SW 1271 (cell line): ENCODE measurements at regions not wholly inside any gene's neighbourhood (a gene's known extent, or its start where the extent isn't known, plus 50 kb on each side); places are given as distances from the start of the nearest gene placed in this dataset.

Experiments used
- DNase-seq, 2 experiments: peaks; one replicate each; lab custom pipeline; 2025; lab: John Stamatoyannopoulos, UW

DNA sequence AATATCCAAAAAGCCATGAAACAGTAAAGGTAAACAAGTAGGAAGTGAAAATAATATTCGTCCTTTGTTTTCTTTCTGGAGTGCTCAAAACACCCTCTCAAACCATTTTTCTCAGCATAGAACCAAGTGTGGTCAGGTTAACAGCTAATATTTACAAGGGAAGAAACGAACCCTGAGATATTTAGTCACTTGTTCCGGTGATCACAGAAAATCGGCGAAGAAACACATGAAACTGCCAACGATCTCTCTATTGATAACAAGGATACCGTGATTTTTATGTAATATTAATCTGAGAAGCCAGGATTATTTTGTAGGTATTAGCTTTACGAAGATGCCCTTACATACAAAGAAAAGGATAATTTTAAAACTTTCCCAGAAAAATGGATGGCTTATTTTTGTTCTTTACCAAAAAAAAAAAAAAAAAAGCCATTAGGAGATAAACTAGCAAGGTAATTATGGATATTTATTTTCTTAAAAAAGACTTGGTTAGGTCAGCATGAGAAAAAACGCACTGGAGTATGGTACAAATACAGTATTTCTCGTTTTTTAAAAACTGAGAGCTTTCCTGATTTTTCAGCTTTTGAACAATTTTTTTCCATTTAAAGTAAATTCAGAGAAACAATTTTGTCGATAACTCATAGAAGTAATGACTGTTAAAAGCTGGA is 107.3 kb upstream of the HNRNPU start:
- DNase-seq: no peak

DNA sequence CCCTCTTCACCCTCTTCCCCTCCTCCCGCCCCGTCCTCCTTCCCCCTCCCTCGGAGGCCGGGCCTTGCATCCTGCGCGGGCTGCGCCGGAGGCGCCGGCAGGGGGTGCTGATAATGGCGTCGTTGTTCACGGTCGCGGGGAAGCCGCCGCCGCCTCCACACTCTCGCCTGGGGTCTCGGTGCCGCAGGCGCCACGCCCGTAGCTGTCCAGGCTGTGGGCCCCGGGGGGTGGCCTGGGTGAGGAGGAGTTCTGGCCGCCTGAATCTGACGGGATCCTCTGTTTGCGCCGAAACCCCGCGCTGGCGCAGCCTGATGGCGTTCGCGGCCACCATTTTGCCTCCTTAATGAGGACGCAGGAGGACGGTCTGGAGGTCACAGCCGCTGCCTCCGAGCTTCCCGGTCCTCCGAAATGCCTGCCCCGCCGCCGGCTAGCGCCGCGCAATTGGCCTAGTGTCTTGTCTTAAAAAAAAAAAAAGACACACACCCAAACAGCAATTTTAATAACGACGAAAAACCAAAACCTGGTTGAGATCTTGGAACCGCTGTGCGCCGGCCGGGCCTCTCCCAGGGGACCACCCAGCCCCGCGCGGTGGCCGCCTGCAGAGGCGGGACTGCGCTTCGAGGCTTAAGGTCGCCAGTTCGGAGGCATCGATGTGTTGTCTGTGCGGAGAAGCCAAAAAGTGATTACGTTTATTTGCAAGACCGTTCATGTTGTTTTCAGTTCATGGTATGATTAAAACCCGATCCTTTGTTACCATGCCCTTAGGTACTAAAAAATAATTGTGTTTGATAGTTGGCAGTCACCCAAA is 106.6 kb upstream of the HNRNPU start:
- peak; percentile 97 to 99 for DNase-seq

DNA sequence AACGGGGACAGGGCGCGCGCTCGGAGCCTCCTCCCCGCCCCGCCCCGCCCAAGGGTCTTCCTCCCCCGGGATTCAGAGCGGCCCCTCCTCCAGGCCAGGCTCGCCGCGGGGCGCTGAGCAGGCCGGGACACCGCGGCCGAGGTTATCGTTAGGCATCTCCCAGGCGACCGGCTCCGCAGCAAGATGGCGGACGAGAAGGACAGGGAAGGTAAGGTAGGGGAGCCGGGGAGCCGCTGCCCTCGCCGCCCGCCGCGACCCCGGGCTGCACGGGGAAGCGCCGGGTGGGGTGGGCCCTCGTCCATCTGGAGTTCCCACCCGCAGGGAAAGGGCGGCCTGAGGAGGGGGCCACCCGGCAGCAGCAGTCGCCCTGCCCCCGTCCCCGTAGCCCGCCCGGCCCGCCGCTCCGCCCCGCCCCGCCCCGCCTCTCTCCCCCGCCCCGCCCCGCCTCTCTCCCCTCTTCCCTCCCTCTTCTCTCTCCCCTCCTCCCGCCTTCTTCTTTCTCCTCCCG is 105.9 kb upstream of the HNRNPU start:
- DNase-seq: peak; percentile 74 to 92

DNA sequence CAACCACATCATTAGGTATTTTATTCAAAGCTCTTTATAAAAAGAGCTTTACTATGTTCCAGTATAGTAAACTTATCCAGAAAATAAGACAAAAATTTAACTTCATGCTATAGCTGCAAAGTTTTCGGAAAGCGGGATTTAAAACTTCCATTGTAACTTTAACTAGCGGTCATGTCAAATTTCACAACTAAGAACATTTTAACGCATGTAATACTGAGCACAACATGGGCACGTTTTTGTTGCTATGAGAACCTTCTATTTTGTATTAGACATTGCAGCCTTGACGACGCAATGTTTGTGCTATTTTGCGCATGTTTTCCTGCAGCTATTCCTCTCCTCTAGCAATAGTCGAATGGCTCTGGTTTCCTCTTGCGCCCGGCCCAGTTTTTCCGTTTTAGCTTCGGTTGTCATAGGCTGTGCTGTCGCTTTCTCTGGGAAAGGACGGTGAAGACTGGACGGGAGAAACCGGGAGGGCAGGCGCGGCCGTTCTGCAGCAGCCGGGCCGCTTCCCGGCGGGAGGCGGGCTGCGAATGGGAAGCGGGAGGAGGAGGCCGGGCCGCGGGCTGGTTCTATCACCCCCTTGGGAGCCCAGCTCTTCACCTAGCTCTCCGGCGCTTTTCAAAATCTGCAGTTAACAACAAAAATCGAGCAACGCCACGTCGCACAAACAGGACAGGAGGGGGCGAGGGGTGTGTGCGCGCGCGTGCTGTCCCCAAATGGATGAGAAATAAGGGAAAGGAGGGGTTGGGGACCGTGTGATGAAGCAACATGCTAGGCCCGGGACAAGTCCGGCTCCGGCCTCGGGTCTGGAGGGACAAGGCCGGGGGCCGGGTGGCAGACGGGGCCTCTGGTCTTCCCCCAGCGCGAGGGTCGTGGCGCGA is 105.3 kb upstream of the HNRNPU start:
- DNase-seq: peak; percentile 85 to 93

DNA sequence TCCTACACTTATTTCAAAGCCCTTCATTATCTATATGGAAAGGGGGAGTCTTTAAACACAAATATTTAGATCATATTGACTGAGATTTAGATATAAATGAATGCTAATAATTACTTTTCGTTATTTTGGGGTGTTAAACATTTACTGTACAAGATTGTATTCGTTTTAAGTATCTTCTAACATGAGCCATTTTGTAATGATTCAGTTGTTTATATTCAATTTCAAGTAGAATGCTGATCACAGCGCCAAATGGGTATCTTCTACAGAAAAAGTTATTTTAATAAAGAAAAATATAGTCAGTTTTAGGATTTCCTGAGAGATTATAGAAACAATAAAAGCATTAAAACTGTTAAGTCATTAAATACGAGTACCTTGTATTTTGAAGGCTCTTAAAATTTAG is 104.5 kb upstream of the HNRNPU start:
- no peak for DNase-seq

DNA sequence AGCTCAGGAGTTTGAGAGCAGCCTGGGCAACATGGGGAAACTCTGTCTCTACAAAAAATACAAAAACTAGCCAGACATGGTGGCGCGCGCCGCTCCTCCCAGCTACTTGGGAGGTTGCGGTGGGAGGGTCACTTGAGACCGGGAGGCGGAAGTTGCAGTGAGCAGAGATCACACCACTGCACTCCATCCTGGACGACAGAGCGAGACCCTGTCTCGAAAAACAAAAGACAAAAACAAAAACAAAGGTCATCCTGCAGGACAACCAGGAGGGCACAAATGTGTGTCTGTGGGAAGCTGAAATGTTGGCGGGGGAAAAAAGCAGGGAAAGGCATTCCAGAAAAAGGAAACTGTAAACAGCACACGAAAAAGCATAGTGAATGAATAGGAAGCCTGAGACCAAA is 104.1 kb upstream of the HNRNPU start:
- no peak for DNase-seq

DNA sequence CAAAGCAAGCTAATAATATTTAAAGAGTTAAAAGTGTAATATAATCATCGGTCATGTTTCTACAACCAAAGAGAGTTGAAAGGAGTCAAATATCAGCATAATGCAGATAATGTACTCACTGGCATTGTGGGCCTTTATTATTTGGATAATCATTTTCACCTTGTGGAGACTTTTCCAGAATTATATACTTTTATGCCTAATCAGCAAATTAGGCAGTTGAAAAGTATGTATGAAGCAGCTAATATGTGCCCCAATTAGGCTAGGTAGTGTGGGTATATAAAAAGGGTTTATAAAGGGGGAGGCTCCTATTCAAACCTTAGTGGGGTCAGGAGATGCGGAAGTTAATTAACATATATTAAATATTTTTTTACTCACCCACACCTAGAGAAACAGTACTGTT is 102.8 kb upstream of the HNRNPU start:
- DNase-seq: no peak

DNA sequence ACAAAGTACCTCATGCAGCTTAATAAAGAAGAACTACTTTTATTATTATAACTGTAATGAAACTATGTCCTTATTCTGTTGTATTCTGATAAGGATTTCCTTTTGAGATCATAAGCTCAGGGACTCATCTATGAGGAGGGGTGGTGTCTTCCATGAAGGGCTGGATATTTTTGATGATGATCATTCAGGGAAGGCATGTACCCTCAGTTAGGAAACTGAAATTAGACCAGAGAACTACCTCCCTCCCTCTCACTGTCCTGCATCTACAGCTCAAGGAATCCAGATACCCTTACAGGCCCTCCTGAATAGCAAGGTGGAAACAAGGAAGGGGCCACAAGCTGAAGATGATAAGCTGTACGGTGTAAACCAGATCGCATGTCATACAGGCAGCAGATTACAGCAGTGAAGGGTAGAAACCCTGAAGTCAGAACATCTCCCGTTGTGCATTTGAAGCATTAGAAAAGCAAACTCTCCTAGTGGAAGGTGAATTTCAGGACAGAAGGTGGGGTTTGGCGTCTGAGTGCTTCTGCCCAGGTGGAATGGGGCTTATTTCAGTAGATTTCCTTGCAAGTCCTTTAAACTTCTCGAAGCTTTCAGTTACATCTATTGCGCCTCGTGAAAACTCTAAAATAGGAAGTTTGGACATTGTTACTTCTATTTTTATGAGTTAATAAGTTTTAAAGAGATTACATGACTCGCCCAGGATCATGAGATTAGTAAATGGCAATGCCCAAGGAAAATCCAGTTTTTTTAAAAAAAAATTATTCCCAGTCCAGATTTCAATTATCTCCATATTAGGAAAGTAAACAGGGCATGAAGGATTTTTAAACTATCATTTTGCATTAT is 101.1 kb upstream of the HNRNPU start:
- DNase-seq: no peak

DNA sequence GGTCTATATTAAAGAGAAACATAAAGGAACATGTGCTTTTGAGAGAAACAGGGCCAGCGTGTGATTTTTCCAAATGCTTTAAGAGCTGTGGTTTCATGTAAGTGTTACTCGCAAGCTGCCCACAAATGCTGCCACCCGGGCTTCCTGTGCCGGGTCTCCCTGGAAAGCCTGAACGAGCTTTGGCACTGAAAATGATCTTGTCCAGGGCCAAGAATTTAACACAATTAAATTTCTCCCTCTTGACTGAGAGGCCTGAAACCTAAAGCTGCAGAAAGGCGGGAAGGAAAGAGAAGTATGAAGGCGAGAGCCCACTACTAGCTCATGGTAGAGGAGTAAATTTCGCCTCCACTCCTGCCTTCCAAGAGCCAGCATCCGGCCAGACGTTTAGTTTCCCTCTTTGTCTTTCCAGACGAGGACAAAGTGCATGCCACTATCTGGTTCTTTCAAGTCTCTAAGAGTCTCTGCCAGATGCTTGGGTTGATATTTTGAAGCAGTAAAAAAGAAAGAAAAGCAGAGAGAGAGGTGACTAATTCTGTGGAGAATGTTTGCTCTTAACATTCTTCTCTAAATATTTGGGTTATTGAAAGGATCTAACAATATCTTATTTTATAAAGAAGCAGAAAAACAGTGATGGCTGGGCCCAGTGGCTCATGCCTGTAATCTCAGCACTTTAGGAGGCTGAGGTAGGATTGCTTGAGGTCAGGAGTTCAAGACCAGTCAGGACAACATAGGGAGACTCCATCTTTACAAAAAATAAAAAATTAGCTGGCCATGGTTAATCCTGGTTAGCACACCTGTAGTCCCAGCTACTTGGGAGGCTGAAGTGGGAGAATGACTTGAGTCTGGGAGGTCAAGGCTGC is 100.0 kb upstream of the HNRNPU start:
- DNase-seq: no peak

DNA sequence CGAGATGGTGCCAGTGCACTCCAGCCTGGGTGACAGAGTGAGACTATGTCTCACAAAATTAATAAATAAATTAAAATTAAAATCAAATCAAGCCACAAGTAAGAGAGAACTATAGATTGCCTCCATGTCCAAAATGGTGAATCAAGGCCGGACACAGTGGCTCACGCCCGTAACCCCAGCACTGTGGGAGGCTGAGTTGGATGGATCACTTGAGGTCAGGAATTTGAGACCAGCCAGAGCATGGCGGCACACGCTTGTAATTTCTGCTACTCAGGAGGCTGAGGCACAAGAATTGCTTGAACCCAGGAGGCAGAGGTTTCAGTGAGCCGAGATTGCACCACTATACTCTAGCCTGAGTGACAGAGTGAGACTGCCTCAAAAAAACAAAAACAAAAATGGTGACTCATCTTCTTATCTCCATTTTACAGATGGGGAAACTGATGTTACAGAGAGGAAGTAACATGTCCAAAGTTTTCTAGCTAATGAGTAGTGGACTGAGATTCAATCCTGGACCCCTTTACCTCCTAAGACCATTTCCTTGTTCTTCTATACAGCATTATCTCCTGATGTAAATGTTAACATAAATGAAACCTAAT is 99.0 kb upstream of the HNRNPU start:
- DNase-seq: no peak

DNA sequence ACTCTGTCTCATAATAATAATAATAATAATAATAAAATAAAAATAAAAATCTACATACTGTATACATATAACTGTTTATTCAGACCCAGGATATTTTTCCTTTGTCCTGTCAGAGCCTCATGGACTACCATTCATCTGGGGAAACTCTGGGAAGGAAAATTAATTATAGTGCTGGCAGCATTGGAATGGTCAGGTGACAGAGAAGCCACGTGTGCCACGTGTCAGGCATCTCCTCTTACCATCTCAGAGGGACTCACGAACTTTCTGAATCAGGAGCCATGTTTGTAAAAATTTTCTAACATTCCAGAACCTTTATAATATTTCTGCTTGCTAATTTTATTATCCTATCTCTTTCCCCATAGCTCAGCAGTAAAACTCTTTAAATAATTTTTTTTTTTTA is 97.8 kb upstream of the HNRNPU start:
- no peak for DNase-seq

DNA sequence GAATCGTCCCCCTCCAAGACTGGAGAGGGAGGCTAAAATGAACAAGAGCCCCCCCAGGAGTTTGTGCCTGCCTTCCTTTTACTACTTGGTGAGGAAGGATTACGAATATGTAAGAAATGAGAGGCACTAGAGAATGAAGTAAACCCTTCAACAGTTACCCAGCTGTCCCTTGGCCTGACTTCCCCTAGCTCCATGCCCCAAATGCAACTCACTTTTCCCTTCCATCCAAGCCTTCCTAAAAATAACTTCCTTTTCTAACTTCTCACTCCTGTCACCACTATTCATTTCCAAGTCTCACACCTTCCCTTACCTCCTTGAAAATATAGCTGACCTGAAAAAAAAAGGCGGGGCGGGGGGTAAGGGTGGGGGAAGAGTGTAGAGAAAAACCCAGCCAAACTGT is 96.6 kb upstream of the HNRNPU start:
- no peak for DNase-seq

DNA sequence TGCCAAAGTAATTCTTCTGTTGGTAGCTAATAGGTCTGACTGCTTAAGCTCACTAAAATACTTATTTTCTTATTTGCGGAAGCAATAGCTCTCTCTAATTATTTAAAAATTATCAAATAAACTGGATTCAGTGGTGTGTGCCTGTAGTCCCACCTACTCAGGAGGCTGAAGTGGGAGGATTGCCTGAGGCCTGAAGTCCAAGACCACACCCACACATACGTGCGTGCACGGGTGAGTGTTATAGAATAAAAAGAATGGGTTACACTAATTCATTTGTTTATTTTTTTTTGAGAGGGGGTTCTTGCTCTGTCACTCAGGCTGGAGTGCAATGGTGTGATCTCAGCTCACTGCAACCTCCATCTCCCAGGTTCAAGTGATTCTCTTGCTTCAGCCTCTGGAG is 94.2 kb upstream of the HNRNPU start:
- no peak for DNase-seq

DNA sequence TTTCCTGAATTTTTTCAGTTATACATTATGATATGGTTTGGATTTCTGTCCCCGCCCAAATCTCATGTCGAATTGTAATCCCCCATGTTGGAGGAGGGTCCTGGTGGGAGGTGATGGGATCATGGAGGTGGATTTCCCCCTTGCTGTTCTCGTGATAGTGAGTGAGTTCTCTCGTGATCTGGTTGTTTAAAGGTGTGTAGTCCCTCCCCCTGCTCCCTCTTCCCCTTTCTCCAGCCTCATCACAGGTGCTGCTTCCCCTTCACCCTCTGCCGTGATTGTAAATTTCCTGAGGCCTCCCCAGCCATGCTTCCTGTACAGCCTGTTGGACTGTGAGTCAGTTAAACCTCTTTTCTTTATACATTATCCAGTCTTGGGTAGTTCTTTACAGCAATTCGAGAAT is 93.2 kb upstream of the HNRNPU start:
- no peak for DNase-seq

DNA sequence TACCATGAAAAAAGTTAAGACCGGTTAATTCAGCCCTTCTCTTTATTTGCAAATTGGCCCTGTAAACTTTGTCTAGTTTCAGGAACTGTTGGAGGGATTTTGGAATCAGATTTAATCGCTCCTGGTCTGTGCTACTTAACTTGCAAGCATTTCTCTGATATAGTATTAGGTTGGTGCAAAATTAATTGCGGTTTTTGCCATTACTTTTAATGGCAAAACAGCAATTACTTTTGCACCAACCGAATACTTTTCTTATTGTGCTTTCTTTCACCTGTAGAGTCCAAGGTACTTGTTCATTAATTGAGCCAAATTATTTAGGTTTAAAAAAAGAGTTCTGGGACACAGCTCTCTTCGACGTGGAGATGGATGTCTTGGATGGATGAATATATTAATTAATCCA is 92.8 kb upstream of the HNRNPU start:
- no peak for DNase-seq

DNA sequence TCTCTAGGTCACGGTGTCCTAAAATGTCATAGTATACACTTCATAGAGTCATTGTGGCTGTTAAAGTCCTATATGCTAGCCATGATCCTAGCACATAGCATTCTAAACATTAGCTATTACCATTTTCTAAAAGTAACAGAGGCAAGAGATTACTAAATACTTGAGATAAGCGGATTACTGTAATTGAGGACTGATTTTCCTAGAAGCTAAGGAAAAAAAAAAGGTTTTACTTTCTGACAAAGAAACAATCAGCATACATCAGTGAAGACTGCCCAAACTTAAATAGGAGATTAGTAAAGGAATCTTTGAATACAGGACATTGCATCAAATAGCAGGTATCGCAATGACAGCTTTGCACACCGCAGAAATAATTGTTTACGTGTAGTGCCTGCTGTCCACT is 91.3 kb upstream of the HNRNPU start:
- no peak for DNase-seq

DNA sequence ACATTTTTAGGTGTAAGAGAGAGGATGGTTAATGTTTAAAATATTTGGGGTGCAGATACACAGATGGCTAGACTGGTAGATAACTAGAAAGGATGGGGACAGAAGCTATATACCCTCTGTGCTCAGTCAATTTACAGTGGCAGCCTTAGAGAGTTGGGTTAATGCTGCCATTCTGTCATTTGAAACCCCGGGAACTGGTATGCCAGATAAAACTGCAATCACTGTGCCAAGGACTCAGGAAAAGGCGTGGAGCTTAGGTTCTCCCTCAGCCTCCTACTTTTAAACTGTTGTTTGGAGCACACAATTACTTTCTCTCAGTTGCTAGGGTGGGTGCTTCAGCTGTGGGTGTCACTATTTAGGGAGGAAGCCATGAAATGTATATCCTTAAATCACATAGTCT is 90.0 kb upstream of the HNRNPU start:
- DNase-seq: no peak

DNA sequence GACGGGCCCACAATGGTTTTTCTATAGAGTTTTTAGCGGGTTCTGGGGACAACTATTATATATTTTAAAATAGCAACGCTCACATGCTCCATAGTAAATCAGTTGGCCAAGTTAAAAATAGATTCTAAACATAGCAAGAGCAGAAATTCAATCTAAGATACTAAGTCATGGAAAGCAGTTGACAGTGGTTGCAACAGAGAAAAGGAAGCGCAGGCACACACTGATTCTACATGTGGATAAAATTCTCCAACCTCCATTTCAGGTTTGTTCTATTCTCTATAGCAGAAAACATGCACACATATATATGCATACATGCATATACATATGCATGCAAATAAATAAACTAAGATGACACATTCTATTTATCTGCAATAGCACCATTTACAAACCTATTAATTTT is 89.6 kb upstream of the HNRNPU start:
- DNase-seq: no peak

DNA sequence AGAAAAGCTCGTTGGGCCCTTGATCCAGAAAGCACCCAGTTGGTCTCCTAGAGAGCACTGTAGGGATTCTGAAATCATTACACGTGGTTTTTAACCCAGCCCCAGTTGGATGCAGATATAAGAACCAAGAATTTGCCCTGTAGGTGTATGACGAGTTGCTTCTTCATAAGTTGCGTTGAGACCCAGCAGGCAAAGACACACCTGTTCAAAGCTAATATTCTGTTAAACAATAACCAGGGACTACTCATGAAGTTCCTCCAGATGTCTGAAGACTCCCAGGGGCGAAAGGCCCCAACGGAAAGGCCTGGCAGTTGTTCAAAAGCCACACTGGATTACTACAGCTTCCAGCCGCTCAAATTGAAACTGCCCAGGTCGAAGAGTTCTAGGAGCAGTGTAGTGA is 88.6 kb upstream of the HNRNPU start:
- no peak for DNase-seq

DNA sequence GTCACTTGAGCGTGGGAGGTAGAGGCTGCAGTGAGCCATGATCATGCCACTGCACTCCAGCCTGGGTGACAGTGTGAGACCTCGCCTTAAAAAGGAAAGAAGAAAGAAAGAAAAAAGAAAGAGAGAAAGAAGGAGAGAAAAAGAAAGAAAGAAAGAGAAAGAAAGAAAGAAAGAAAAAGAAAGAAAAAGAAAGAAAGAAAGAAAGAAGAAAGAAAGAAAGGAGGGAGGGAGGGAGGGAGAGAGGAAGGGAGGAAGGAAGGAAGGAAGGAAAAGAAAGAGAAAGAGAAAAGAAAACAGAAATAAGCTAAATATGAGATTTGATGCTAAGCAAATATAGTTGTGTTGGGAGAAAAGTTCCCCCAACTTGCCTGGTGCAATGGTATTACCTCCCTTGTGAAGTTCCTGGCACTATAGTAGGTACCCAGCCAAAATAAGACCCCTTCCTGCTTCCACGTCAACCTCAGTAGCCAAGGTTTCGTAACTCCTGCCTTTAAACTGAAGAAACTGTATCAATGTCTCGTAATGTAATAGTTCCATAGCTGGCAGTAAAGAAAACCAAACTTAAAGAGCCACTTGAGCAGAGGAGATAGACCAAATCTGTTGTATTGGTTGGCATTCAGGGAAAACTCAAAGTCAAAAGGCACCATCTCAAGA is 88.1 kb upstream of the HNRNPU start:
- DNase-seq: no peak
